Neuron (in vitro differentiated cells): ENCODE measurements at regions not wholly inside any gene's neighbourhood (a gene's known extent, or its start where the extent isn't known, plus 50 kb on each side); places are given as distances from the start of the nearest gene placed in this dataset.

Experiments
- H2AFZ ChIP-seq: one replicate; pipeline ENCODE4 v1.6.1; 2013; ENCODE audit warnings: low read depth, mild to moderate bottlenecking, inconsistent platforms, low read length, moderate library complexity
- H3K27me3 ChIP-seq: one replicate; pipeline ENCODE4 v1.6.1; 2013; ENCODE audit warnings: low read length; ENCODE audit not compliant: insufficient read depth
- H3K36me3 ChIP-seq: one replicate; pipeline ENCODE4 v1.6.1; 2013; ENCODE audit warnings: low read length; ENCODE audit not compliant: insufficient read depth
- H3K4me1 ChIP-seq: one replicate; pipeline ENCODE4 v1.6.1; 2013; ENCODE audit warnings: low read length; ENCODE audit not compliant: insufficient read depth
- H3K4me3 ChIP-seq: 2 replicates; pipeline ENCODE4 v1.5.1; 2013; ENCODE audit warnings: mild to moderate bottlenecking, low read length, moderate library complexity
- H3K9me3 ChIP-seq: one replicate; pipeline ENCODE4 v1.6.1; 2013; ENCODE audit warnings: low read length

DNA sequence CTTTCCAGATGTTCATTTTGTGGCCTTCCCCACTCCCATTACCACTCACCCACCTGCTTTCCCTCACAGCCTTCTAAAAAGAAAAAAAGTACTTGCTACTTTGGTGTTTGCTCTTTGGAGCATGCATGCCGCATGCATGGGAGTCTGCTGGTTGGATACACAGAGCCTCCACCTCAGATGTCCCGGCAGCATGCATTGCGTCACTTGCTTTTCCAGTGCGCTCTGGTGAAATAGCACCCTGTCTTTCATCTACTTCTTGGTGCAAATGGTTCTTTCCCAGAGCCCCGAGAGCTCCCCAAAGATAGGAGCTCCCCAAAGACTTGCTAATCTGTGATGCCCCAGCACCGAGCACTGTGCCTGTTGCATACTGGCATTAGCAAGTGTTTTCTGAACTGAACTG is 333.2 kb upstream of the ZNF507 start:
- H3K4me3 ChIP-seq: no peak overlapping the region
- no peaks in the 10 kb centered on the region for H3K4me1 ChIP-seq
- H3K9me3 ChIP-seq: no peaks in the 10 kb centered on the region
- H3K27me3 ChIP-seq: no peaks in the 10 kb centered on the region
- no peak overlapping the region for H2AFZ ChIP-seq
- no peaks in the 10 kb centered on the region for H3K36me3 ChIP-seq

- H3K27me3 ChIP-seq: no peaks in the 10 kb centered on the region
- no peaks in the 10 kb centered on the region for H3K36me3 ChIP-seq
- no peaks in the 10 kb centered on the region for H3K9me3 ChIP-seq
- H3K4me3 ChIP-seq: no peak overlapping the region
- H2AFZ ChIP-seq: no peak overlapping the region
- H3K4me1 ChIP-seq: no peaks in the 10 kb centered on the region
Observed at GRCh38 chr19:32012886-32013631, 332.4 kb upstream of the ZNF507 start.

GRCh38 chr19:32017176-32017953 is 328.0 kb upstream of the ZNF507 start:
- Histone ChIP-seq H2AFZ (no peak overlapping the region), H3K36me3 (no peaks in the 10 kb centered on the region), H3K9me3 (no peaks in the 10 kb centered on the region), H3K4me1 (no peaks in the 10 kb centered on the region), H3K27me3 (no peaks in the 10 kb centered on the region), H3K4me3 (no peak overlapping the region)

DNA sequence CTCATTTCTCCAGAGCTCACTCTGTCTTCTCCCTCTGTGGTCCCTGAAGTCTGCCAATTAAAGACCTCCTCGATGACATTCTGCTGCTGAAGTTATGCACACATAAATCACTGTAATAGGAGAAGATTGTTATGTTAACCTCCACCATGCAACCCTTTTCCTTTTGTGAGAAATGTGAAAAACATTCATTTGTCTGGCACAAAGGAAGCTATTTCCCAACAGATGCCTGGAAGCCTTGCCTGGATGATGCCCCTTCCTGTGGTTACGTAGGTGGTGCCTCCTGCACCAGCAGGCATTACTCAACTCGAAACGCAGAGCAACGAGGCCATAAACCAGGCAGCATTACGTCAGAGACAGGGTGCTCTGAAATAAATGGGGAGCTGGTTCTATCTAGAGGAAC is 327.4 kb upstream of the ZNF507 start:
- no peaks in the 10 kb centered on the region for H3K9me3 ChIP-seq
- no peak overlapping the region for H3K4me3 ChIP-seq
- H3K4me1 ChIP-seq: no peaks in the 10 kb centered on the region
- H3K36me3 ChIP-seq: no peaks in the 10 kb centered on the region
- H2AFZ ChIP-seq: no peak overlapping the region
- no peaks in the 10 kb centered on the region for H3K27me3 ChIP-seq

DNA sequence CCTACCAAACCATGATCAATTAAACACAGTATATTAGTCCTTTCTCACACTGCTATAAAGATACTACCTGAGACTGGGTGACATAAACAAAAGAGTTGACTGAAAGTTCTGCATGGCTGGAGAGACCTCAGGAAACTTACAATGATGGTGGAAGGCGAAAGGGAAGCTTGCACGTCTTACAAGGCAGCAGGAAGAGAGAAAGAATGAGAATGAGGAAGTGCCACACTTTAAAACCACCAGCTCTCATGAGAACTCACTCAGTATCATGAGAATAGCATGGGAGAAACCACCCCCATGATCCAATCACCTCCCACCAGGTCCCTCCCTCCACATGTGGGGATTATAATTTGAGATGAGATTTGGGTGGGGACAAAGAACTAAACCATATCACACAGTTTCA is 324.9 kb upstream of the ZNF507 start:
- Histone ChIP-seq H3K4me1 (no peaks in the 10 kb centered on the region), H3K4me3 (no peak overlapping the region), H3K9me3 (no peaks in the 10 kb centered on the region), H3K36me3 (no peaks in the 10 kb centered on the region), H2AFZ (no peak overlapping the region), H3K27me3 (no peaks in the 10 kb centered on the region)

GRCh38 chr19:32022044-32022640 is 323.3 kb upstream of the ZNF507 start:
- Histone ChIP-seq H3K36me3 (no peaks in the 10 kb centered on the region), H3K9me3 (no peaks in the 10 kb centered on the region), H3K4me3 (no peak overlapping the region), H3K27me3 (no peaks in the 10 kb centered on the region), H3K4me1 (no peaks in the 10 kb centered on the region), H2AFZ (no peak overlapping the region)

GRCh38 chr19:32022731-32023563 is 322.5 kb upstream of the ZNF507 start:
- no peaks in the 10 kb centered on the region for H3K36me3 ChIP-seq
- no peak overlapping the region for H2AFZ ChIP-seq
- H3K4me3 ChIP-seq: no peak overlapping the region
- no peaks in the 10 kb centered on the region for H3K27me3 ChIP-seq
- no peaks in the 10 kb centered on the region for H3K9me3 ChIP-seq
- H3K4me1 ChIP-seq: no peaks in the 10 kb centered on the region

DNA sequence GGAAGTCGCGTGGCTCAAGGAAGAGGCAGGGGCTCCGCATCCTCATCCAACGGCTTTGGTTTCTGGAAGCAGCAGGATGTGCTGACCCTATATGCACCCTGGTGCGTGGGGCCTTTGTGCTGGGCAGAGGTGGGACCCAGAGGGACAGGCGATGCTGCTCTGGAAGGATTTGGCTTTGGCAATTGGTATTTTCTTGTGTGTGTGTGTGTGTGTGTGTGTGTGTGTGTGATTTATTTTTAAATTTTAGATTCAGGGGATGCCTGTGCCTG is 321.9 kb upstream of the ZNF507 start:
- H3K36me3 ChIP-seq: no peaks in the 10 kb centered on the region

DNA sequence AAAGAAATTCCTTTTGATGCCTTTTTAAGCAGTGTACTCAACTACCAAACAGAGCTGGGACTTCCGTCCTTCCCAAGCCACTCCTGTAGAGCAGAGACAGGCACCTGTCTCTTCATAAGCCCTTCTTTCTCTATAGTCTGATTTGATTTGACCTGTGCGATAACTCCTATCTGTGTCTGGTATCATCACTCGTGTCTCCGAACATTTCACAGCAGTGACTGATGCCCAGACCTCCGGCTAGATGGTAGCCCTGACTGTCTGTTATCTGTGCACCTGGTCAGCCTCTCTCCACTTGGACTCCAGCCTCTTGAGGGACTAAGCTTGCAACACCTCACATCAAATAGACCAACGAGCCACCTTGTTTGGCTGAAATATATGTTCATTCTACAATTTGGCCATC is 316.2 kb upstream of the ZNF507 start:
- no peak overlapping the region for H3K4me3 ChIP-seq
- peaks cover under 1% of the 10 kb centered on the region for H3K27me3 ChIP-seq
- H3K4me1 ChIP-seq: no peaks in the 10 kb centered on the region
- no peaks in the 10 kb centered on the region for H3K36me3 ChIP-seq
- H2AFZ ChIP-seq: no peak overlapping the region
- no peaks in the 10 kb centered on the region for H3K9me3 ChIP-seq

More for the DNA sequence above, 321.9 kb upstream of the ZNF507 start:
- no peaks in the 10 kb centered on the region for H3K9me3 ChIP-seq
- H2AFZ ChIP-seq: no peak overlapping the region
- no peaks in the 10 kb centered on the region for H3K4me1 ChIP-seq
- no peaks in the 10 kb centered on the region for H3K27me3 ChIP-seq
- no peak overlapping the region for H3K4me3 ChIP-seq

- Histone ChIP-seq H2AFZ (no peak overlapping the region), H3K36me3 (no peaks in the 10 kb centered on the region), H3K4me1 (no peaks in the 10 kb centered on the region), H3K4me3 (no peak overlapping the region), H3K27me3 (peaks cover 12% of the 10 kb centered on the region), H3K9me3 (no peaks in the 10 kb centered on the region)
Observed at GRCh38 chr19:32032561-32032960, 312.8 kb upstream of the ZNF507 start.

- H3K27me3 ChIP-seq: peaks cover 18% of the 10 kb centered on the region
- H3K4me3 ChIP-seq: no peak overlapping the region
- no peak overlapping the region for H2AFZ ChIP-seq
- no peaks in the 10 kb centered on the region for H3K36me3 ChIP-seq
- H3K9me3 ChIP-seq: no peaks in the 10 kb centered on the region
- no peaks in the 10 kb centered on the region for H3K4me1 ChIP-seq
Observed at GRCh38 chr19:32035626-32036025, 309.8 kb upstream of the ZNF507 start.

DNA sequence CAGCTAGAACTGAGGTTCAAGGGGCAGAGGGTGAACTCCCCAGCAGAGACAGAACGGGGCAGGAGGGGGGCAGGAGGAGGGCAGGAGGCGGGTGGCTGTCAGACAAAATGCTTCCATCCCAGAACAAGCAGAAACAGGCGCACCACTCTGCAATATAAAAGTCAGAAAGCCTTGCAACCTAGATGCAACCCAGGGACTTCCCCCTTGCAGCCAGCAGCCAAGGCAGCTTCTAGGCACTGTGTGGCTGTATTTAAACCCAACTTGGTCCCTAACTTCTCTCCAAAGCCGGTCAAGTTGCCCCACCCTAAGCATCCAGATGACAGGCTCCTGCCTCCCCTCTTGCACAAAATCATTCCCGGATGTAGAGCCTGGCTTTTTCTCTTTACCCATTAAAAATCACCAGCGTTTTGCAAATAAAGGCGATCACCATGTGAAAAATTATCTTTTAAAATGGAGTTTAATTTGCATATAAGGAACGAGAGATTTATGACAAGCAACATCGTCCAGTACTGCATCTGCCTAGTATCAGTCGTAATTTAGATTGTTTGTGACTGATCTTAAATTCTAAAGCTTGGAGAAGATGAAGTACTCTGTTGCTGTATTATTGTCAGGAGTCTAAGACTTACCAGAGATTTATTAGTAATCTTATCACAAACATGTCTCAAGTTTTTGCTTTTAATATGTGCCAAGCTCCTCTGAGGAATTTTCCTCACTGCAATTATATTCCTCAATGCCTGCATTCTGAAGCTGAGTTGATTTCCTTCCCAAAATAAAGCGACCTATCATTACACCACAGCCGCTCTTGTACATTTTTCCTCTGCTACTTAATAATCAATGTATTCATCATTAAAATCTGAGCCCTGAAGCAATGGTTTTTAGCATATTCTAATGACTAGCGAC is 307.1 kb upstream of the ZNF507 start:
- Histone ChIP-seq H3K4me1 (no peaks in the 10 kb centered on the region), H3K9me3 (no peaks in the 10 kb centered on the region), H3K27me3 (peaks cover 23% of the 10 kb centered on the region), H3K4me3 (no peak overlapping the region), H3K36me3 (no peaks in the 10 kb centered on the region), H2AFZ (no peak overlapping the region)
